Upper lobe of right lung (tissue), 1 donor: ENCODE measurements at regions not wholly inside any gene's neighbourhood (a gene's known extent, or its start where the extent isn't known, plus 50 kb on each side); places are given as distances from the start of the nearest gene placed in this dataset.
"Not testable (repeated sequence)": the region's sequence is repeated elsewhere in the genome, so short reads cannot be mapped to it uniquely, and the experiment has no call there.

Experiments used
- ATAC-seq: fragments of 200-7000 bp; cut with Tn5 transposase; one replicate; pipeline ENCODE4 v1.9.1; 2020; ENCODE audit warnings: mild to moderate bottlenecking, moderate library complexity
- DNase-seq: peaks from one replicate; pipeline ENCODE4 v3.0.0-alpha.2; 2020
- H3K27ac ChIP-seq: fragments of 200-600 bp; one replicate; pipeline ENCODE4 v1.8.0; 2022
- H3K27me3 ChIP-seq: fragments of 200-600 bp; one replicate; pipeline ENCODE4 v1.8.0; 2022; ENCODE audit warnings: mild to moderate bottlenecking
- H3K36me3 ChIP-seq: fragments of 200-600 bp; one replicate; pipeline ENCODE4 v1.8.0; 2022
- H3K4me1 ChIP-seq: fragments of 200-600 bp; one replicate; pipeline ENCODE4 v1.8.0; 2022
- H3K4me3 ChIP-seq: fragments of 200-600 bp; one replicate; pipeline ENCODE4 v1.8.0; 2022; ENCODE audit warnings: mild to moderate bottlenecking
- H3K9me3 ChIP-seq: fragments of 200-600 bp; one replicate; pipeline ENCODE4 v1.8.0; 2022
- CTCF ChIP-seq: fragments of 200-600 bp; IDR thresholded peaks from one replicate; pipeline ENCODE4 v1.8.0; 2022; ENCODE audit warnings: antibody characterized with exemption
- intact Hi-C: fragments of 100-400 bp; cut with DNase I; formaldehyde crosslinking; loops from one replicate; pipeline ENCODE4 v1.11.0; 2022
- donor health status: DM: no; HTN: yes; CAD: no; lungs with severe emphysema.

GRCh38 chr2:210963386-210963785 lies 407.0 kb downstream of the CPS1 start:
- Histone ChIP-seq H3K27ac (no peak overlapping the region), H3K9me3 (no peaks in the 10 kb centered on the region), H3K4me1 (no peaks in the 10 kb centered on the region), H3K27me3 (no peaks in the 10 kb centered on the region), H3K4me3 (no peak overlapping the region), H3K36me3 (no peaks in the 10 kb centered on the region)
- no peak for TF ChIP-seq CTCF
- ATAC-seq: no peak
- intact Hi-C loops: no loop called here
- no peak for DNase-seq

- Histone ChIP-seq H3K27ac (no peak overlapping the region), H3K4me3 (no peak overlapping the region), H3K9me3 (no peaks in the 10 kb centered on the region), H3K36me3 (no peaks in the 10 kb centered on the region), H3K4me1 (no peaks in the 10 kb centered on the region), H3K27me3 (no peaks in the 10 kb centered on the region)
- no peak for TF ChIP-seq CTCF
- intact Hi-C loops: no loop called here
- DNase-seq (no peak), ATAC-seq (no peak)
Measured at GRCh38 chr2:210964141-210964764, 407.9 kb downstream of the CPS1 start.

- ATAC-seq (no peak), DNase-seq (no peak)
- intact Hi-C loops: no loop called here
Measured at GRCh38 chr2:210965472-210965871, 409.1 kb downstream of the CPS1 start.

GRCh38 chr2:210966330-210966729 lies 409.9 kb downstream of the CPS1 start:
- Histone ChIP-seq H3K4me3 (no peak overlapping the region), H3K9me3 (no peaks in the 10 kb centered on the region), H3K27ac (no peak overlapping the region), H3K36me3 (no peaks in the 10 kb centered on the region), H3K27me3 (no peaks in the 10 kb centered on the region), H3K4me1 (no peaks in the 10 kb centered on the region)
- ATAC-seq: no peak
- TF ChIP-seq CTCF: no peak
- no peak for DNase-seq
- intact Hi-C loops: no loop called here

More at GRCh38 chr2:210965472-210965871, 409.1 kb downstream of the CPS1 start:
- Histone ChIP-seq H3K27ac (no peak overlapping the region), H3K9me3 (no peaks in the 10 kb centered on the region), H3K4me1 (no peaks in the 10 kb centered on the region), H3K36me3 (no peaks in the 10 kb centered on the region), H3K4me3 (no peak overlapping the region), H3K27me3 (no peaks in the 10 kb centered on the region)
- no peak for TF ChIP-seq CTCF

- Histone ChIP-seq H3K9me3 (no peaks in the 10 kb centered on the region), H3K4me1 (no peaks in the 10 kb centered on the region), H3K27me3 (no peaks in the 10 kb centered on the region), H3K36me3 (no peaks in the 10 kb centered on the region), H3K4me3 (no peak overlapping the region), H3K27ac (no peak overlapping the region)
- ATAC-seq (no peak), DNase-seq (no peak)
- intact Hi-C loops: no loop called here
- no peak for TF ChIP-seq CTCF
Measured at GRCh38 chr2:210971431-210971830, 415.0 kb downstream of the CPS1 start.

- ATAC-seq, DNase-seq, intact Hi-C loops, H3K4me3 ChIP-seq, H3K9me3 ChIP-seq, H3K4me1 ChIP-seq, H3K27ac ChIP-seq, H3K27me3 ChIP-seq, H3K36me3 ChIP-seq: not testable (repeated sequence)
Measured at GRCh38 chr2:210986806-210987205, 430.4 kb downstream of the CPS1 start.
